Activated CD4-positive, alpha-beta T cell treated with anti-CD3 and anti-CD28 coated beads, Interleukin-10, Interleukin-2, amounts not matched to agents 100 ng/mL and 50 ng/mL, durations not matched to agents 16 hours and 8 hours (primary cell): ENCODE measurements at regions not wholly inside any gene's neighbourhood (a gene's known extent, or its start where the extent isn't known, plus 50 kb on each side); places are given as distances from the start of the nearest gene placed in this dataset.
"Not testable (repeated sequence)": the region's sequence is repeated elsewhere in the genome, so short reads cannot be mapped to it uniquely, and the experiment has no call there.

Experiments
- DNase-seq: peaks from one replicate; pipeline ENCODE4 v3.0.0-alpha.2; 2020

- no peak for DNase-seq
Observed at GRCh38 chr4:184950117-184950830, 68.0 kb upstream of the HELT start.

GRCh38 chr4:184950926-184951325 lies 67.4 kb upstream of the HELT start:
- no peak for DNase-seq

- no peak for DNase-seq
Observed at GRCh38 chr4:184951668-184952160, 66.6 kb upstream of the HELT start.

GRCh38 chr4:184952522-184952921 lies 65.8 kb upstream of the HELT start:
- no peak for DNase-seq

- no peak for DNase-seq
Observed at GRCh38 chr4:184953421-184953945, 64.8 kb upstream of the HELT start.

GRCh38 chr4:184953971-184954370 lies 64.3 kb upstream of the HELT start:
- no peak for DNase-seq

GRCh38 chr4:184954482-184954881 lies 63.8 kb upstream of the HELT start:
- no peak for DNase-seq

- DNase-seq = no peak
Observed at GRCh38 chr4:184955116-184955515, 63.2 kb upstream of the HELT start.

- no peak for DNase-seq
Observed at GRCh38 chr4:184955636-184956035, 62.7 kb upstream of the HELT start.

GRCh38 chr4:184957446-184958115 lies 60.7 kb upstream of the HELT start:
- DNase-seq = no peak

GRCh38 chr4:184958127-184958922 lies 60.0 kb upstream of the HELT start:
- no peak for DNase-seq

GRCh38 chr4:184958923-184959210 lies 59.4 kb upstream of the HELT start:
- DNase-seq = no peak

GRCh38 chr4:184959309-184959708 lies 59.0 kb upstream of the HELT start:
- no peak for DNase-seq

GRCh38 chr4:184959786-184960185 lies 58.5 kb upstream of the HELT start:
- DNase-seq = no peak

- DNase-seq = no peak
Observed at GRCh38 chr4:184960505-184960971, 57.8 kb upstream of the HELT start.

- no peak for DNase-seq
Observed at GRCh38 chr4:184961660-184962059, 56.6 kb upstream of the HELT start.

- no peak for DNase-seq
Observed at GRCh38 chr4:184962125-184962638, 56.1 kb upstream of the HELT start.

- DNase-seq = not testable (repeated sequence)
Observed at GRCh38 chr4:184965230-184966050, 52.9 kb upstream of the HELT start.

GRCh38 chr4:184966051-184966691 lies 52.1 kb upstream of the HELT start:
- DNase-seq = not testable (repeated sequence)

- DNase-seq = peak; percentile 22
Observed at GRCh38 chr4:184967699-184968098, 50.6 kb upstream of the HELT start.

GRCh38 chr4:184968366-184968765 lies 49.9 kb upstream of the HELT start:
- DNase-seq = no peak
